H1 (cell line): ENCODE measurements at regions not wholly inside any gene's neighbourhood (a gene's known extent, or its start where the extent isn't known, plus 50 kb on each side); places are given as distances from the start of the nearest gene placed in this dataset.

ENCODE experiments used
- CTCF ChIA-PET: fragments of 300-600 bp; sonication (Branson Sonifier 250); formaldehyde crosslinking; loops from one replicate; lab custom pipeline; 2021; ENCODE audit not compliant: partially characterized antibody; lab: Charles Lee
- POLR2A ChIA-PET: fragments of 300-600 bp; sonication (Branson Sonifier 250); formaldehyde crosslinking; loops from one replicate; lab custom pipeline; 2021; ENCODE audit warnings: inconsistent platforms; ENCODE audit not compliant: partially characterized antibody; lab: Charles Lee
- DNase-seq, 2 experiments: peaks; one replicate each; pipeline versions ENCODE4 v3.0.0 to v3.0.0-alpha.2; 2010 to 2022; ENCODE audit warnings: low spot score in 2 of 2, low read depth in 1 of 2, mixed read lengths in 1 of 2
- FAIRE-seq: peaks from 2 replicates; lab custom pipeline; 2011; peaks lifted over from hg19 to GRCh38; lab: Jason Lieb, UNC
- H2AFZ ChIP-seq: 2 replicates; pipeline ENCODE4 v1.8.1; 2012; ENCODE audit warnings: low read length, inconsistent platforms
- H2AK5ac ChIP-seq: 2 replicates; pipeline ENCODE4 v1.6.1; 2013; ENCODE audit warnings: low read depth, low read length
- H2BK120ac ChIP-seq: replicated peaks from 2 replicates; pipeline ENCODE3; 2013; ENCODE audit warnings: low read depth, low read length, inconsistent platforms
- H2BK12ac ChIP-seq: 2 replicates; pipeline ENCODE4 v1.6.1; 2013; ENCODE audit warnings: low read depth, low read length
- H2BK15ac ChIP-seq: 2 replicates; pipeline ENCODE4 v1.6.1; 2013; ENCODE audit warnings: low read length
- H2BK20ac ChIP-seq: 2 replicates; pipeline ENCODE4 v1.6.1; 2013; ENCODE audit warnings: low read length
- H2BK5ac ChIP-seq: 2 replicates; pipeline ENCODE4 v1.6.1; 2013; ENCODE audit warnings: low read depth, low read length
- H3K14ac ChIP-seq: 2 replicates; pipeline ENCODE4 v1.6.1; 2013; ENCODE audit warnings: inconsistent platforms; ENCODE audit not compliant: insufficient read length
- H3K18ac ChIP-seq: 2 replicates; pipeline ENCODE4 v1.6.1; 2013; ENCODE audit warnings: low read length; ENCODE audit errors: extremely low read depth
- H3K23ac ChIP-seq: 2 replicates; pipeline ENCODE4 v1.6.1; 2013; ENCODE audit warnings: inconsistent platforms; ENCODE audit not compliant: insufficient read length
- H3K23me2 ChIP-seq: 2 replicates; pipeline ENCODE4 v1.6.1; 2013; ENCODE audit warnings: low read depth, low read length
- H3K27ac ChIP-seq: 2 replicates; pipeline ENCODE4 v1.6.1; 2011; ENCODE audit warnings: low read depth, low read length, inconsistent platforms
- H3K27me3 ChIP-seq, 4 experiments: replicated peaks in 1 of 4; 1 replicate in 1 of 4; 2 replicates in 3 of 4; pipeline versions ENCODE4 v1.6.1 to v1.8.1; 2011 to 2013; ENCODE audit warnings: low read length in 3 of 4, mild to moderate bottlenecking in 3 of 4, inconsistent platforms in 2 of 4, mixed read lengths in 2 of 4, moderate library complexity in 1 of 4; ENCODE audit not compliant: control insufficient read depth in 3 of 4, insufficient read depth in 3 of 4; ENCODE audit errors: extremely low read depth in 1 of 4
- H3K36me3 ChIP-seq, 4 experiments: 2 replicates each; pipeline versions ENCODE4 v1.6.1 to v1.8.1; 2011 to 2013; ENCODE audit warnings: mild to moderate bottlenecking in 4 of 4, low read length in 3 of 4, moderate library complexity in 2 of 4, control low read depth in 1 of 4, inconsistent platforms in 1 of 4; ENCODE audit not compliant: insufficient read depth in 4 of 4, control insufficient read depth in 2 of 4
- H3K4ac ChIP-seq: replicated peaks from 2 replicates; pipeline ENCODE3; 2013; ENCODE audit warnings: low read length, low read depth, mixed read lengths, inconsistent platforms; ENCODE audit not compliant: insufficient read length
- H3K4me1 ChIP-seq, 4 experiments: replicated peaks in 1 of 4; 1 replicate in 1 of 4; 2 replicates in 3 of 4; pipeline versions ENCODE4 v1.6.1 to v1.8.1; 2011 to 2013; ENCODE audit warnings: low read length in 3 of 4, inconsistent platforms in 2 of 4, mixed read lengths in 1 of 4; ENCODE audit not compliant: insufficient read depth in 4 of 4, control insufficient read depth in 3 of 4
- H3K4me2 ChIP-seq, 2 experiments: 2 replicates each; pipeline versions ENCODE4 v1.6.1 to v1.8.1; 2011 to 2013; ENCODE audit warnings: low read depth in 2 of 2, low read length in 2 of 2, control low read depth in 1 of 2, inconsistent platforms in 1 of 2, mild to moderate bottlenecking in 1 of 2; ENCODE audit not compliant: insufficient read depth in 1 of 2
- H3K4me3 ChIP-seq, 4 experiments: fragments of 200-600, 300-600 bp in 1 of 4; sonication (generic), shearing (Covaris generic), sonication (Bioruptor Twin) in 1 of 4; 2 replicates each; pipeline versions ENCODE4 v1.5.1 to v1.8.1; 2011 to 2016; ENCODE audit warnings: low read length in 4 of 4, low read depth in 3 of 4, control low read depth in 2 of 4, inconsistent platforms in 2 of 4, mild to moderate bottlenecking in 2 of 4, mixed read lengths in 1 of 4, moderate library complexity in 1 of 4; ENCODE audit not compliant: insufficient read depth in 2 of 4; ENCODE audit errors: extremely low read depth in 1 of 4
- H3K56ac ChIP-seq: replicated peaks from 2 replicates; pipeline ENCODE3; 2013; ENCODE audit warnings: low read depth, mild to moderate bottlenecking, mixed read lengths, low read length, inconsistent platforms; ENCODE audit not compliant: insufficient read length
- H3K79me1 ChIP-seq: 2 replicates; pipeline ENCODE4 v1.6.1; 2013; ENCODE audit warnings: low read depth, low read length, control low read depth
- H3K79me2 ChIP-seq, 2 experiments: 2 replicates each; pipeline versions ENCODE4 v1.6.1 to v1.8.1; 2012 to 2013; ENCODE audit warnings: low read length in 2 of 2, mild to moderate bottlenecking in 2 of 2, inconsistent platforms in 1 of 2; ENCODE audit not compliant: insufficient read depth in 2 of 2, control insufficient read depth in 1 of 2
- H3K9ac ChIP-seq, 4 experiments: replicated peaks in 1 of 4; 1 replicate in 1 of 4; 2 replicates in 3 of 4; pipeline versions ENCODE4 v1.6.1 to v1.8.1; 2011 to 2013; ENCODE audit warnings: low read depth in 3 of 4, low read length in 3 of 4, control low read depth in 2 of 4, mild to moderate bottlenecking in 2 of 4, moderate library complexity in 2 of 4, inconsistent platforms in 1 of 4; ENCODE audit errors: extremely low read depth in 1 of 4
- H3K9me3 ChIP-seq, 2 experiments: 2 replicates each; pipeline versions ENCODE4 v1.6.1 to v1.8.1; 2012 to 2013; ENCODE audit warnings: mild to moderate bottlenecking in 2 of 2, moderate library complexity in 2 of 2, control low read depth in 1 of 2, inconsistent platforms in 1 of 2, low read depth in 1 of 2, low read length in 1 of 2, mixed read lengths in 1 of 2; ENCODE audit not compliant: insufficient read depth in 2 of 2
- H4K20me1 ChIP-seq, 2 experiments: replicated peaks in 1 of 2; 2 replicates each; pipeline versions ENCODE3 to v1.8.1; 2011 to 2013; ENCODE audit warnings: inconsistent platforms in 2 of 2, low read length in 2 of 2, mild to moderate bottlenecking in 1 of 2; ENCODE audit not compliant: insufficient read depth in 2 of 2, control insufficient read depth in 1 of 2
- H4K5ac ChIP-seq: 2 replicates; pipeline ENCODE4 v1.6.1; 2013; ENCODE audit warnings: low read length, low read depth, mixed read lengths, inconsistent platforms; ENCODE audit not compliant: insufficient read length
- H4K8ac ChIP-seq: 2 replicates; pipeline ENCODE4 v1.8.0; 2013; ENCODE audit warnings: mild to moderate bottlenecking, moderate library complexity, low read length, inconsistent platforms; ENCODE audit not compliant: insufficient read depth; ENCODE audit errors: extremely low read depth
- H4K91ac ChIP-seq: replicated peaks from 2 replicates; pipeline ENCODE3; 2013; ENCODE audit warnings: low read length, mixed read lengths, inconsistent platforms; ENCODE audit not compliant: insufficient read length
- BACH1 ChIP-seq: IDR thresholded peaks from 2 replicates; pipeline ENCODE4 v1.6.1; 2012; ENCODE audit warnings: low read length, improper control_type of control experiment
- CEBPB ChIP-seq: IDR thresholded peaks from 2 replicates; pipeline ENCODE4 v1.6.1; 2012; ENCODE audit warnings: low read depth, low read length
- CHD2 ChIP-seq: IDR thresholded peaks from 2 replicates; pipeline ENCODE4 v1.6.1; 2012; ENCODE audit warnings: low read length, improper control_type of control experiment
- GTF2F1 ChIP-seq: IDR thresholded peaks from 2 replicates; pipeline ENCODE4 v1.6.1; 2012; ENCODE audit warnings: low read depth, low read length, improper control_type of control experiment, borderline replicate concordance
- HDAC2 ChIP-seq, 2 experiments: fragments of 300-600 bp in 1 of 2; sonication (generic) in 1 of 2; IDR thresholded peaks; 2 replicates each; pipeline ENCODE4 v1.6.1; 2011 to 2012; ENCODE audit warnings: low read depth in 2 of 2, low read length in 2 of 2, mild to moderate bottlenecking in 2 of 2, moderate library complexity in 2 of 2, borderline replicate concordance in 1 of 2, inconsistent platforms in 1 of 2
- HDAC6 ChIP-seq: IDR thresholded peaks from one replicate; pipeline ENCODE4 v1.7.1; 2012; ENCODE audit warnings: low read depth, mild to moderate bottlenecking, inconsistent platforms, low read length, moderate library complexity
- JUN ChIP-seq: IDR thresholded peaks from 2 replicates; pipeline ENCODE4 v1.6.1; 2011; ENCODE audit warnings: low read depth, mild to moderate bottlenecking, improper control_type of control experiment, low read length
- JUND ChIP-seq: IDR thresholded peaks from 2 replicates; pipeline ENCODE4 v1.6.1; 2011; ENCODE audit warnings: mild to moderate bottlenecking, improper control_type of control experiment, low read length
- KDM1A ChIP-seq: fragments of 200-600, 300-600 bp; sonication (generic); IDR thresholded peaks from 2 replicates; pipeline ENCODE4 v1.7.1; 2016; ENCODE audit warnings: mild to moderate bottlenecking, low read length, borderline replicate concordance
- MAX ChIP-seq: IDR thresholded peaks from 2 replicates; pipeline ENCODE4 v1.6.1; 2012; ENCODE audit warnings: inconsistent platforms
- POLR2AphosphoS5 ChIP-seq: IDR thresholded peaks from 2 replicates; pipeline ENCODE4 v1.6.1; 2011; ENCODE audit warnings: low read depth, low read length
- RFX5 ChIP-seq: IDR thresholded peaks from 2 replicates; pipeline ENCODE4 v1.6.1; 2011; ENCODE audit warnings: low read depth, low read length, improper control_type of control experiment, borderline replicate concordance
- SIRT6 ChIP-seq: IDR thresholded peaks from one replicate; pipeline ENCODE4 v1.7.1; 2012; ENCODE audit warnings: low read length, inconsistent platforms
- SP1 ChIP-seq: IDR thresholded peaks from 2 replicates; pipeline ENCODE4 v1.6.1; 2011; ENCODE audit warnings: low read depth, low read length
- ZNF274 ChIP-seq: IDR thresholded peaks from 2 replicates; pipeline ENCODE4 v1.7.0; 2012; ENCODE audit warnings: low read length, borderline replicate concordance; ENCODE audit errors: extremely low read depth
- WGBS, 2 experiments: shearing (Covaris generic) in 1 of 2; methylation state at CpG; one replicate each; pipeline versions ENCODE4 v1.1.6 to v1.1.7; 2013 to 2015; ENCODE audit warnings: low lambda C conversion rate in 2 of 2, mixed read lengths in 2 of 2, inconsistent platforms in 1 of 2, low coverage in 1 of 2, missing lambda C conversion rate in 1 of 2; ENCODE audit not compliant: insufficient replicate concordance in 2 of 2, insufficient coverage in 1 of 2, insufficient read length in 1 of 2; ENCODE audit errors: extremely low coverage in 1 of 2, missing lambda C conversion rate in 1 of 2; 5-methylcytosine and 5-hydroxymethylcytosine counted together
- TF ChIP-seq, protein P1 (sequence below): IDR thresholded peaks from 2 replicates; pipeline ENCODE4 v1.6.1; 2012; ENCODE audit warnings: inconsistent platforms

GRCh38 chr10:121245754-121246153 is 352.5 kb downstream of the FGFR2 start:
- POLR2A ChIA-PET = no interaction called here

More at GRCh38 chr10:121245754-121246153, 352.5 kb downstream of the FGFR2 start:
- Histone ChIP-seq H3K23ac (no peak overlapping the region), H3K9me3 (no peaks in the 10 kb centered on the region), H3K79me2 (no peaks in the 10 kb centered on the region), H3K9ac (no peak overlapping the region), H2BK120ac (no peak overlapping the region), H3K4me2 (no peak overlapping the region), H2AK5ac (no peak overlapping the region), H3K27ac (no peak overlapping the region), H4K5ac (no peak overlapping the region), H2BK5ac (no peak overlapping the region), H2BK12ac (no peak overlapping the region), H4K8ac (no peak overlapping the region), H3K4ac (no peak overlapping the region), H3K14ac (no peak overlapping the region), H3K4me1 (no peaks in the 10 kb centered on the region), H2BK20ac (no peak overlapping the region), H3K79me1 (no peaks in the 10 kb centered on the region), H2AFZ (no peak overlapping the region), H3K56ac (no peak overlapping the region), H3K18ac (no peak overlapping the region), H3K27me3 (no peaks in the 10 kb centered on the region), H2BK15ac (no peak overlapping the region), H4K91ac (no peak overlapping the region), H4K20me1 (no peaks in the 10 kb centered on the region), H3K36me3 (no peaks in the 10 kb centered on the region), H3K4me3 (no peak overlapping the region), H3K23me2 (no peaks in the 10 kb centered on the region)
- TF ChIP-seq SIRT6 (no peak), BACH1 (no peak), MAX (no peak), JUND (no peak), GTF2F1 (no peak), RFX5 (no peak), CEBPB (no peak), JUN (no peak), ZNF274 (no peak), KDM1A (no peak), SP1 (no peak), HDAC2 (IDR thresholded peaks at IDR 0.05; ENCODE audit: borderline replicate concordance in 1 of 2, low read depth in 2 of 2, low read length in 2 of 2) (no peak), HDAC6 (no peak), POLR2AphosphoS5 (no peak), CHD2 (no peak)
- TF ChIP-seq, protein P1, sequence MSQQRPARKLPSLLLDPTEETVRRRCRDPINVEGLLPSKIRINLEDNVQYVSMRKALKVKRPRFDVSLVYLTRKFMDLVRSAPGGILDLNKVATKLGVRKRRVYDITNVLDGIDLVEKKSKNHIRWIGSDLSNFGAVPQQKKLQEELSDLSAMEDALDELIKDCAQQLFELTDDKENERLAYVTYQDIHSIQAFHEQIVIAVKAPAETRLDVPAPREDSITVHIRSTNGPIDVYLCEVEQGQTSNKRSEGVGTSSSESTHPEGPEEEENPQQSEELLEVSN = no peak
- 90% methylated on average over 1 of the region's 1 CpG; no CpG with 5 or more reads in 1 of the 2 experiments for WGBS, 2 experiments
- DNase-seq (no peak), FAIRE-seq (no peak)
- CTCF ChIA-PET = interaction anchor here (0.6 to 2.4 kb wide), 3 partner anchors 9 to 459 kb away, joined by 3 to 5 read pairs (median 3); no protein-coding TSS in a partner anchor
